Liver (tissue), 8 donors: ENCODE measurements at regions not wholly inside any gene's neighbourhood (a gene's known extent, or its start where the extent isn't known, plus 50 kb on each side); places are given as distances from the start of the nearest gene placed in this dataset.

Source experiments
- DNase-seq: peaks from one replicate; pipeline ENCODE4 v3.0.0-alpha.2; 2017; ENCODE audit warnings: low spot score
- H3K27ac ChIP-seq, 2 donors: one replicate each; pipeline ENCODE4 v1.7.0; 2013; ENCODE audit warnings: inconsistent platforms in 2 of 2, low read length in 2 of 2, control low read depth in 1 of 2, low read depth in 1 of 2, mild to moderate bottlenecking in 1 of 2
- H3K27me3 ChIP-seq, 4 donors: one replicate each; pipeline versions ENCODE4 v1.6.1 to v1.7.0; 2013; ENCODE audit warnings: low read length in 3 of 4, inconsistent platforms in 1 of 4, mild to moderate bottlenecking in 1 of 4, moderate library complexity in 1 of 4; ENCODE audit not compliant: control insufficient read depth in 4 of 4, insufficient read depth in 4 of 4
- H3K36me3 ChIP-seq, 4 donors: one replicate each; pipeline versions ENCODE4 v1.6.1 to v1.7.0; 2013; ENCODE audit warnings: low read length in 3 of 4, mild to moderate bottlenecking in 3 of 4, low read depth in 1 of 4, moderate library complexity in 1 of 4; ENCODE audit not compliant: control insufficient read depth in 4 of 4, insufficient read depth in 3 of 4
- H3K4me1 ChIP-seq, 4 donors: one replicate each; pipeline versions ENCODE4 v1.6.1 to v1.7.0; 2013; ENCODE audit warnings: low read length in 3 of 4, mild to moderate bottlenecking in 3 of 4, moderate library complexity in 1 of 4; ENCODE audit not compliant: control insufficient read depth in 4 of 4, insufficient read depth in 4 of 4
- H3K4me3 ChIP-seq, 3 donors: one replicate each; pipeline versions ENCODE4 v1.6.1 to v1.7.0; 2013; ENCODE audit warnings: low read length in 3 of 3, control low read depth in 1 of 3, low read depth in 1 of 3, mild to moderate bottlenecking in 1 of 3
- H3K9ac ChIP-seq, 2 donors: one replicate each; pipeline ENCODE4 v1.7.0; 2013; ENCODE audit warnings: low read length in 2 of 2, mild to moderate bottlenecking in 2 of 2, moderate library complexity in 2 of 2, control low read depth in 1 of 2, low read depth in 1 of 2
- H3K9me3 ChIP-seq, 4 donors: one replicate each; pipeline versions ENCODE4 v1.6.1 to v1.7.0; 2013; ENCODE audit warnings: low read length in 3 of 4; ENCODE audit not compliant: control insufficient read depth in 4 of 4
- CTCF ChIP-seq: fragments of 150-350 bp; IDR thresholded peaks from 2 replicates; pipeline ENCODE4 v1.5.1; 2017; ENCODE audit warnings: improper control_type of control experiment, low read depth, low read length; ENCODE audit not compliant: missing input control
- EGR1 ChIP-seq, 2 donors: IDR thresholded peaks; 2 replicates each; pipeline ENCODE4 v1.6.1; 2016 to 2018; ENCODE audit warnings: antibody characterized with exemption in 2 of 2, low read depth in 2 of 2
- FOXA1 ChIP-seq: IDR thresholded peaks from 2 replicates; pipeline ENCODE4 v1.6.1; 2016; ENCODE audit warnings: antibody characterized with exemption
- FOXA2 ChIP-seq: IDR thresholded peaks from 2 replicates; pipeline ENCODE4 v1.6.1; 2016; ENCODE audit warnings: antibody characterized with exemption
- GABPA ChIP-seq, 2 donors: IDR thresholded peaks in 1 of 2; conservative IDR thresholded peaks in 1 of 2; 2 replicates each; pipeline ENCODE4 v1.6.1; 2016; ENCODE audit warnings: antibody characterized with exemption in 2 of 2, mild to moderate bottlenecking in 1 of 2, moderate library complexity in 1 of 2
- HNF4A ChIP-seq, 2 donors: conservative IDR thresholded peaks; 2 replicates each; pipeline ENCODE4 v1.6.1; 2016; ENCODE audit warnings: antibody characterized with exemption in 2 of 2, mild to moderate bottlenecking in 2 of 2
- JUND ChIP-seq, 2 donors: IDR thresholded peaks; 2 replicates each; pipeline ENCODE4 v1.6.1; 2016; ENCODE audit warnings: antibody characterized with exemption in 2 of 2
- NR2F2 ChIP-seq: IDR thresholded peaks from 2 replicates; pipeline ENCODE4 v1.6.1; 2016; ENCODE audit warnings: antibody characterized with exemption
- RAD21 ChIP-seq, 2 donors: IDR thresholded peaks; 2 replicates each; pipeline ENCODE4 v1.6.1; 2016; ENCODE audit warnings: antibody characterized with exemption in 2 of 2, mild to moderate bottlenecking in 2 of 2
- RXRA ChIP-seq, 2 donors: IDR thresholded peaks; 2 replicates each; pipeline ENCODE4 v1.6.1; 2017 to 2018; ENCODE audit warnings: antibody characterized with exemption in 2 of 2, mild to moderate bottlenecking in 1 of 2
- TAF1 ChIP-seq: conservative IDR thresholded peaks from 2 replicates; pipeline ENCODE4 v1.6.1; 2016; ENCODE audit warnings: antibody characterized with exemption, mild to moderate bottlenecking
- YY1 ChIP-seq: IDR thresholded peaks from 2 replicates; pipeline ENCODE4 v1.6.1; 2016; ENCODE audit warnings: antibody characterized with exemption, mild to moderate bottlenecking
- WGBS: extraction: QIAGEN DNeasy Blood & Tissue Kit; methylation state at CpG from one replicate; pipeline ENCODE4 v1.1.7; 2013; 5-methylcytosine and 5-hydroxymethylcytosine counted together
- TF ChIP-seq, protein P1 (sequence below): IDR thresholded peaks from 2 replicates; pipeline ENCODE4 v1.6.1; 2016; ENCODE audit warnings: antibody characterized with exemption
- TF ChIP-seq, protein P2 (sequence below): IDR thresholded peaks from 2 replicates; pipeline ENCODE4 v1.6.1; 2016; ENCODE audit warnings: antibody characterized with exemption, mild to moderate bottlenecking
- TF ChIP-seq, protein P3 (sequence below): IDR thresholded peaks from 2 replicates; pipeline ENCODE4 v1.6.1; 2016; ENCODE audit warnings: antibody characterized with exemption
- donor health status: healthy.
- donor health status: healthy.
- donor health status: healthy.
- donor health status: healthy.
- donor health status: healthy.

DNA sequence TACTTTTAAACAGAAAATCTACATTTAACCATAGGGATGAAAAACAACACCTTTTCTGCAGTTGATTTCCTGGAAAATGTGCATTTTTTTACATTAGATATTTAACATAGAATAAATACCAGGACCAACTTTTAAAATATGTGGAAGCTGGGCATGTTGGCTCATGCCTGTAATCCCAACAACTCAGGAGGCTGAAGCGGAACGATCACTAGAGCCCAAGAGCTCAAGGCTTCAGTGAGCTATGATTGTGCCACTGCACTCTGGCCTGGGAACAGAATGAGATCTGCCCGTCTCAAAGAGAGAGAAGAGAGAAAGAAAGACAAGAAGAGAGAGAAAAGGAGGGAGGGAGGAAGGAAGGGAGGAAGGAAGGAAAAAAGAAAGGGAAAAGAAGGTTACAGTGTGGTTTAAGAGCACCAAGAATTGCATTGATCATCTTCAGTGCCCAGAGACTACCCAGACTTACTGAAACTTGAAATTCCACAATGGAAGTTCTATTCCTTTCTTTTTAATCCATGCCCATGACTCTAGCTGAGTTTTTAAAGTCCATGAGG lies 189.4 kb upstream of the ARID1B start:
- H3K9ac ChIP-seq = no peak overlapping the region
- no peak for DNase-seq
- H3K4me3 ChIP-seq = no peak overlapping the region
- 89% methylated on average over 3 of the region's 3 CpGs for WGBS
- H3K36me3 ChIP-seq = no peaks in the 10 kb centered on the region
- TF ChIP-seq JUND (IDR thresholded peaks at IDR 0.05) (no peak), RXRA (IDR thresholded peaks at IDR 0.05) (no peak), GABPA (IDR thresholded peaks at IDR 0.05 in 1 of 2, conservative IDR thresholded peaks at IDR 0.05 in 1 of 2) (no peak), FOXA1 (no peak), RAD21 (IDR thresholded peaks at IDR 0.05) (no peak), YY1 (no peak), EGR1 (IDR thresholded peaks at IDR 0.05; ENCODE audit: low read depth in 2 of 2) (no peak), HNF4A (conservative IDR thresholded peaks at IDR 0.05) (no peak)
- TF ChIP-seq, protein P1, sequence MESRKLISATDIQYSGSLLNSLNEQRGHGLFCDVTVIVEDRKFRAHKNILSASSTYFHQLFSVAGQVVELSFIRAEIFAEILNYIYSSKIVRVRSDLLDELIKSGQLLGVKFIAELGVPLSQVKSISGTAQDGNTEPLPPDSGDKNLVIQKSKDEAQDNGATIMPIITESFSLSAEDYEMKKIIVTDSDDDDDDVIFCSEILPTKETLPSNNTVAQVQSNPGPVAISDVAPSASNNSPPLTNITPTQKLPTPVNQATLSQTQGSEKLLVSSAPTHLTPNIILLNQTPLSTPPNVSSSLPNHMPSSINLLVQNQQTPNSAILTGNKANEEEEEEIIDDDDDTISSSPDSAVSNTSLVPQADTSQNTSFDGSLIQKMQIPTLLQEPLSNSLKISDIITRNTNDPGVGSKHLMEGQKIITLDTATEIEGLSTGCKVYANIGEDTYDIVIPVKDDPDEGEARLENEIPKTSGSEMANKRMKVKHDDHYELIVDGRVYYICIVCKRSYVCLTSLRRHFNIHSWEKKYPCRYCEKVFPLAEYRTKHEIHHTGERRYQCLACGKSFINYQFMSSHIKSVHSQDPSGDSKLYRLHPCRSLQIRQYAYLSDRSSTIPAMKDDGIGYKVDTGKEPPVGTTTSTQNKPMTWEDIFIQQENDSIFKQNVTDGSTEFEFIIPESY = no peak
- TF ChIP-seq, protein P2, sequence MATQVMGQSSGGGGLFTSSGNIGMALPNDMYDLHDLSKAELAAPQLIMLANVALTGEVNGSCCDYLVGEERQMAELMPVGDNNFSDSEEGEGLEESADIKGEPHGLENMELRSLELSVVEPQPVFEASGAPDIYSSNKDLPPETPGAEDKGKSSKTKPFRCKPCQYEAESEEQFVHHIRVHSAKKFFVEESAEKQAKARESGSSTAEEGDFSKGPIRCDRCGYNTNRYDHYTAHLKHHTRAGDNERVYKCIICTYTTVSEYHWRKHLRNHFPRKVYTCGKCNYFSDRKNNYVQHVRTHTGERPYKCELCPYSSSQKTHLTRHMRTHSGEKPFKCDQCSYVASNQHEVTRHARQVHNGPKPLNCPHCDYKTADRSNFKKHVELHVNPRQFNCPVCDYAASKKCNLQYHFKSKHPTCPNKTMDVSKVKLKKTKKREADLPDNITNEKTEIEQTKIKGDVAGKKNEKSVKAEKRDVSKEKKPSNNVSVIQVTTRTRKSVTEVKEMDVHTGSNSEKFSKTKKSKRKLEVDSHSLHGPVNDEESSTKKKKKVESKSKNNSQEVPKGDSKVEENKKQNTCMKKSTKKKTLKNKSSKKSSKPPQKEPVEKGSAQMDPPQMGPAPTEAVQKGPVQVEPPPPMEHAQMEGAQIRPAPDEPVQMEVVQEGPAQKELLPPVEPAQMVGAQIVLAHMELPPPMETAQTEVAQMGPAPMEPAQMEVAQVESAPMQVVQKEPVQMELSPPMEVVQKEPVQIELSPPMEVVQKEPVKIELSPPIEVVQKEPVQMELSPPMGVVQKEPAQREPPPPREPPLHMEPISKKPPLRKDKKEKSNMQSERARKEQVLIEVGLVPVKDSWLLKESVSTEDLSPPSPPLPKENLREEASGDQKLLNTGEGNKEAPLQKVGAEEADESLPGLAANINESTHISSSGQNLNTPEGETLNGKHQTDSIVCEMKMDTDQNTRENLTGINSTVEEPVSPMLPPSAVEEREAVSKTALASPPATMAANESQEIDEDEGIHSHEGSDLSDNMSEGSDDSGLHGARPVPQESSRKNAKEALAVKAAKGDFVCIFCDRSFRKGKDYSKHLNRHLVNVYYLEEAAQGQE = no peak
- peaks cover 0 to 3% (median 0%) of the 10 kb centered on the region in 4 donors for H3K27me3 ChIP-seq
- H3K9me3 ChIP-seq = no peaks in the 10 kb centered on the region
- H3K4me1 ChIP-seq = no peaks in the 10 kb centered on the region
- H3K27ac ChIP-seq = no peak overlapping the region

DNA sequence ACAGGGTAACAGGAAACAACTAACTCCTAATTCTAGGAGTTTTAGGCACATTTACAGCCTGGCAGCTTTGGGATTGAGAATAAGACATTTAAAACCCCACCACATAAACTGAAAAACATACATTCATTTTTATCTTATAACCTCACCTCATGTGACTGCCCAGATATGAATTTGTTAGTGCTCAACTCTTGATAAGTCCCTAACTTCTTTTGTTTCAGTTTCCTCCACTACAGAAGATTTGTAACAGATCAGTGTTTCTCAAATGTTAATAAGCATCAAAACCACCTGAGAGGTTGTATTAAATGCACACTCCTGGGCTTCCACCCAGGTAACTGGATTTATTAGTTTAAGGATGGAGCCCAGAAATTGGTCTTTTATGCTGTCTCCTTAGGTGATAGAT lies 190.1 kb upstream of the ARID1B start:
- TF ChIP-seq FOXA2 (no peak), HNF4A (conservative IDR thresholded peaks at IDR 0.05) (no peak), EGR1 (IDR thresholded peaks at IDR 0.05; ENCODE audit: low read depth in 2 of 2) (no peak), NR2F2 (no peak), TAF1 (no peak), RXRA (IDR thresholded peaks at IDR 0.05) (no peak), CTCF (no peak), FOXA1 (no peak)
- TF ChIP-seq, protein P3, sequence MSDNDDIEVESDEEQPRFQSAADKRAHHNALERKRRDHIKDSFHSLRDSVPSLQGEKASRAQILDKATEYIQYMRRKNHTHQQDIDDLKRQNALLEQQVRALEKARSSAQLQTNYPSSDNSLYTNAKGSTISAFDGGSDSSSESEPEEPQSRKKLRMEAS = no peak
- H3K4me1 ChIP-seq = no peaks in the 10 kb centered on the region

More for the DNA sequence above, 190.1 kb upstream of the ARID1B start:
- peaks cover 0 to 3% (median 0%) of the 10 kb centered on the region in 4 donors for H3K27me3 ChIP-seq
- no peak overlapping the region for H3K4me3 ChIP-seq
- no peak for DNase-seq
- H3K27ac ChIP-seq = no peak overlapping the region
- H3K36me3 ChIP-seq = no peaks in the 10 kb centered on the region
- H3K9me3 ChIP-seq = no peaks in the 10 kb centered on the region
- H3K9ac ChIP-seq = no peak overlapping the region
